ENCODE measurements at regions not wholly inside any gene's neighbourhood (a gene's known extent, or its start where the extent isn't known, plus 50 kb on each side); places are given as distances from the start of the nearest gene placed in this dataset.
A peak's percentile ranks its signal among the peaks of the same experiment; 100 is the strongest.

DNA sequence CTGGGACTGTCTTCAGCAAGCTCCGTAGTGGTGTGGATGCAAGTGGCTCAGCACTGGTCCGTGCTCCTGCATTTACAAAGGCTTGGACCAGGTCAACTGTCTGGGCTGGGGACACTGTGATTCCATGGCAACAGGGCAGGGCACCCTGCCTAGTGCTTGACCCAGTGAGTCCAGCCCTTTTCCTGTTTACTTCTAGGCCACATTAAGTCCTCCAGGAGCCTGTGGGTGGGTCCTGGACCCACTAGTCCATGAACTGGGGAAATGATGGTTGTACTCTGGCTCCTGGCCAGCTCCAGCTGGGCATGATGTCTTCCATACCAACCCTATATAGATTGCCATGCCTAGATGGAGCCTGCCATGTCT lies 152.0 kb downstream of the RPS24 start:
- DNase-seq = no peak

DNA sequence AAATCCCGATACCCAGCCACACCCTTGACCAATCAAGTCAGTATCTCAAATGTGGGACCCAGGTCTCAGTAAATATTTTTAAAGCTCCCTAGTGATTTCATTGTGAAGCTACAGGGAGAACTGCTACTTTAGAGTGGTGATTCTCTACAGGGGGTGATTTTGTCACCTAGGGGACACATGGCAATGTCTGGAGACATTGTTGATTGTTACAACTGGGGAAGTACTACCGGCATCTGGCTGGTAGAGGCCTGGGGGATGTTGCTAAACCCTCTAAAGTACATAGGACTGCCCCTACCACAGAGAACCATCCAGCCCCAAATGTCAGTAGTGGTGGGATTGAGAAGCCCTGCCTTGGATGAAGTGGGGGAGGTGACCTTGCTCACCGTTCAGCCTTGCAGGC lies 152.9 kb downstream of the RPS24 start:
- no peak for DNase-seq

- DNase-seq = no peak
Observed at GRCh38 chr10:78187371-78187770, 153.7 kb downstream of the RPS24 start.

DNA sequence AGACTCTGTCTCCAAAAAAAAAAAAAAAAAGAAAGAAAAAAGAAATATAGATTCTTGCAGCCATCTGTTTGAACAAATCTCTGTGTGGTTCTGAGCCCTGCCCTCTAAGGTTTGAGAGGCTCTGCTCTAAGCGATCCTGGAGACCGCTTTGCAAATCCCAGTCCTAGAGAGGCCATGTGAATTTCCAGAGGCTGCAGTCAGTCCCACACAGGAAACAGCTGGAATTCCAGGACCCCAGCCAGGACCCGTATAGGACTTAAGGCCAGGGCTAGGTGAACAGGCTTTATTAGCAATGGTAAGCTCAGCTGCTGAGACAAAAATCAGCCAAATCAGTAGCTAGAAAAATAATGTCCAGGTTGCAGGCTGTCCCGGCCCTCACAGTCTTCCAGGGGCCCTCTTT lies 154.8 kb downstream of the RPS24 start:
- DNase-seq = no peak

DNA sequence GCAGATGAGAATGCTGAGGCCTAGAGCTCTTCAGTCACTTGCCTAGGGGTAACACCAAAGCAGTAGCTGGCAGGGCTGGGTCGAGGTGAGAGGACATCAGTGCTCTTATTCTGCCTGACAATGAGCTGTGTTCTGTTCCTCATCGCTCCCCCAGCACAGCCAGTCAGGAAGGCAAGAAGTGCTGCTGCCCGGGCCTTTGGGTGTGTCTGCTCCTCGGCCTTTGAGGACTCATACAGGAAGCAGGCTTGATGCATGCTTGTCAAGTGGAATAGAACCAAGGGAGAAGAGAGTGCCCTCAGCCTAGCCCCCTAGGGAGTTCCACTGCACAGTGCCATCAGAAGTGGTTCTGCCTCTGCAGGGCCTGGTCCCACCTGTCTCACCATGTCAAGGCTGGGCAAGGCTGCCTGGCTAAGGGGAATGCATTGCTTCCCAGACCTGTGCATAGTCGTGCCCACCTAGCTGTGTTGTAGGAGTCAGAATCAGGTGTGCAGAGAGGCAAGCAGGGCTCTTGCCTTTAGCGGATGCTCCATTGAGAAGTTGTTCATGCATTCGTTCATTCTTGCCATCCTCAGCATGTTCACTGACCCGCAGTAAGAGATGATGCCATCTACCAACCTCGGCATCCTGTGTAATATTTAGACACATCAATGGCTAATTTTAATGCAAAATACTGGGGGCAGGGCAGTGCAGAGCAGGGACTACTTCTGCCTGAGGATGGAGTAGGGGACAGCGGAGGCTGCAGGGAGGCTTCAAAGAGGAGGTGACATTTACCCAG lies 156.6 kb downstream of the RPS24 start:
- DNase-seq = no peak

GRCh38 chr10:78191301-78191700 lies 157.6 kb downstream of the RPS24 start:
- no peak for DNase-seq

DNA sequence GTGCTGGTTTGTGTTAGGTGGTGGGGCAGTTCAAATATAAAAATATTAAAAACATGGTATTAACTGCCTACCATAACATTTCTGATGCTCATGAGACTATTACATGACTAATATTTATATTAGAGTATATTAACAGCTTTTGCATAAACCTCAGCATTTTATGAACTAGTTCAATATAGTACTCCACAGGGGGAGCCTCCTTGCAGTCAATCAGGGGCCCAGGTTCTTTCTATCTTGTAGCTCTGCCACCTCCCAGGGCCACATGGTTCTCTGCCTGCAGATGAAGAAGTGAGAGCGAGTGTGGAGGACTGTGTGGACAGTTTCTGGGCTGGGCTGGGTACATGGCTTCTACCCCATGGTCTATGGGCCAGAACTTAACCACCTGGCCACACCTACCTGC lies 159.5 kb downstream of the RPS24 start:
- no peak for DNase-seq

GRCh38 chr10:78194050-78194449 lies 160.4 kb downstream of the RPS24 start:
- no peak for DNase-seq

DNA sequence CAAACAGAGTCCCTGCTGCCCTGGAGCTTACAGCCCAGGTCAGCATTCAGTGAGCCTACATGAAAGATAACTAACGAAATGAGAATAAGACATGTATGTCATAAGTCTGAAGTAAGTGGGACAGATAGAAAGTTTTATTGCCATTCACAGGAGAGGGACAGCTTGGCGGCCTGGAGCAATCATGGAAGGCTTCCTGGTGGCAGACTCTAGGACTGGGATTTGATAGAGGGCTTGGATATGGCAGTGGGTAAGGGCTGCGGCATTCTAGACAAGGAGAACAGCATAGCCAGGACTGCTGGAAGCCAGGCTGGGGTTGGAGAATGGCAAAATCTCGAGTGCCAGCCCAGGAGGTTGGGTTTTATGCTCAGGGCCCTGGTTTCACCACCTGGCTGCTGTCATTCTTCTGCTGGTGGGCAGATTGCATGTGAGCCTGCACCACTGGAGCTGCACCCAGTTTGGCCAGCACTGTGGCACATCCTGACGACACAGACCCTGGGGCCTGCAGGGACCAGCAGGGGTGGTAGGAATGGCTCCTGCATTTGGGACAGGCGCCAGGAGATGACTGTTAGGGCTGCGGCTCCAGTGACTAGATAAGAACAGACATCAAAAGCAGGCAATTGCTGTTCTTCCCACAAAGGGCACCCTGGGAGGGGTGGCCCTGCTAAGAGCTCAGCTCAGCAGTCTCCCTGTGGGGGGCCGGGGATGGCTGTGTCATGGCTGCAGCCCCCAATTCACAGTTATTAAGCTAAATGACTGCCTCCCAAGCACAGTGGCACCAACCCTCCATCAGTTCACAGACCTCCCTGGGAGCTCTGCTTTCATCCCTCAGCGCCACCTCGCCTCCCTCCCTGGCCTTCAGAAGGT lies 161.1 kb downstream of the RPS24 start:
- DNase-seq = no peak

DNA sequence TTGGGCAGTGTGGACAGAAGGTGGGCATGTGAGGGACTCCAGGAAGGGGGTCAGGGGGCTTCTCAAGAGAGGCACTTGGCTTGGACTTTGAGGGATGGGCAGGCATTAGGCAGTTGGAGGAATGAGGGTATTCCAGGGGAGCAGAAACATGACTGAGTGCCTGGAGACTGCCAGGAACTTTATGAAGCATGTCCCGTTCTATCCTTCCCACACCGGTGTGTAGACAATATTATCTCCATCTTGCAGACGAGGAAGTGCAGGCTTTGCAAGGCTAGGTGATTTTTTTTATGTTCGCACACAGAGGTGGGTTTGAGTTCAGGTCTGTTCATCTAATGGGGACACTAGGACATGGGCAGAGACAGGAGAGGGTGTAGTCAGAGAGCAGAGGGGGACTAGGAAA lies 162.7 kb downstream of the RPS24 start:
- DNase-seq = no peak

- DNase-seq = no peak
Observed at GRCh38 chr10:78196964-78197363, 163.3 kb downstream of the RPS24 start.

DNA sequence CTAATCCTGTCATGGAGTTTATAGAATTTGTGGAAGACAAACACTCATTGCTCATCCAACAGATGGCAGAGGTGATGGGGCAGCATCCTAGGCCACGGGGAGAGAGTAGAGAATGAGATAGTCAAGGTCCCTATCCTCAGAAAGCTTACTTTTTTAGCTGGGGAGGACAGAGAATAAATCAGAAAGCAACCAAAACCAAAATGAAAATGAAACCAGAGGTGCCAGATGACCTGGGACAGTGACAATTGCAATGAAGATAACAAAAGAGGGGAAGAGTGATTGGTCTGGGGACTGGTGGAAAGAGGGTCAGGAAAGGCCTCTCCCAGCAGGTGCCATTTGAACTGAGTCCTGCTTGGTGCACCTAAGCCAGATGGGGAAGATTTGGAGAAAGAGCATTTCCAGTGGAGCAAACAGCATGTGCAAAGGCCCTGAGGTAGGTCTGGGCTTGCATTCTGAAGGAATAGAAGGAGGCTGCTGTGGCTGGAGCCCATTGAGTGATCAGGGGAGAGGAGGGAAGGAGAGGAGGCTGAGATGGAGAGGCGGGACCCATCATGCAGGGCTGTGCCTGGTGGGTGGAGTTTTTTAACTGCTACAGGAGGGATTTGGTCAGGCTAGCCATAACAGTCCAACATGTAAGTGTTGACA lies 164.1 kb downstream of the RPS24 start:
- DNase-seq = no peak

DNA sequence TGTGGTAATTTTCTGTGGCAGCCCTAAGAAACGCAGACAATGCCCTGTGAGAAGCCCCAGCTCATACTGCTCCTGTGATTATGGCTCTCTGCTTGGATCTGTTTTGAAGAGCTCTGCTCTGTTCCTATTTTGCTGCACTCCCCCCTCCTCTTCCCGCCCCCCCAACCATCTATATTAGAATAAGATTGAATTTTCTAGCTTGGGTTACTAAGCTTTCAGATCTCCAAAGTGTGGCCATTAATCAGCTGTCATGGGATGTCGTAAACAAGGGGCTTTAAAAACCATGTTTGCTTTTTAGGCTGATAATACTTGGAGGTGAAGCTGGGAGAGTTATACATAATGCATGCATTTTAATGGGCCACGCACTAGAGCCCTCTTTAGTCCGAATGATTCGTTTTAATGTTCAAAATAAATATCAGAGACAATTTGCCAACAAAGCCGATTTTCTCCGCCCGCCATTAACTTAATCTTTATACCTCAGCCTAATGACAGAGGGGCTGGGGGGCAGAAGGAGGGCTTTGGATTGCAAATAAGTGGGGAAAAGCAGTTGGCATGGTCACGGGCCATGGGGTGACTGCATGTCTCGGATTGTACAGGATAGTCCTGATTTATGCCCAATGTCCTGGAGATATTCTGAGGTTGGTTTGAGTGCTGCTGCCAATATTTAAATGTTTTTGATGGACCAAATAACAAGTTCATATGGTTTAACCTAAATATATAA lies 165.5 kb downstream of the RPS24 start:
- DNase-seq = no peak

DNA sequence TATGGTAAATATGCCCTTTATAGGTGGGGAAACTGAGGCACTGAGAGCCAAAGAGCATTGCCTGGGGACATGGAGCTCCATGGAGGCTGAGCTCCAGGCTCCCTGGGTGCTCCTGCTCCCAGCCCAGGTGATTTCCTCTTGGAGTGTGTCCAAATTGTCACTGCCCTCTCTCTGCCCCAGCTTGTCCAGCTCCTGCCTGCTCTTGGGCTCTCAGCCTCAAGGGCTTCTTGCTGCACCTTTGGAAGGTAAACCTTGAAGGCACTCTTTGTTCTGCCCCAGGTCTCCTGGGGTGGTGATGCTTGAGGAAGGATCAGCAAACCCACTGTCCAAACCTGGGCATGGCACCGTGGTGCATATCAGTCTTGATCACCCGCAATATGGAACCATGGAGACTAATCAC lies 166.1 kb downstream of the RPS24 start:
- DNase-seq = no peak

- DNase-seq = no peak
Observed at GRCh38 chr10:78200686-78201085, 167.0 kb downstream of the RPS24 start.

- no peak for DNase-seq
Observed at GRCh38 chr10:78202386-78202785, 168.7 kb downstream of the RPS24 start.

- peak; percentile 47 to 55 for DNase-seq
Observed at GRCh38 chr10:78203915-78204818, 170.5 kb downstream of the RPS24 start.

GRCh38 chr10:78205457-78206016 lies 171.9 kb downstream of the RPS24 start:
- no peak for DNase-seq

DNA sequence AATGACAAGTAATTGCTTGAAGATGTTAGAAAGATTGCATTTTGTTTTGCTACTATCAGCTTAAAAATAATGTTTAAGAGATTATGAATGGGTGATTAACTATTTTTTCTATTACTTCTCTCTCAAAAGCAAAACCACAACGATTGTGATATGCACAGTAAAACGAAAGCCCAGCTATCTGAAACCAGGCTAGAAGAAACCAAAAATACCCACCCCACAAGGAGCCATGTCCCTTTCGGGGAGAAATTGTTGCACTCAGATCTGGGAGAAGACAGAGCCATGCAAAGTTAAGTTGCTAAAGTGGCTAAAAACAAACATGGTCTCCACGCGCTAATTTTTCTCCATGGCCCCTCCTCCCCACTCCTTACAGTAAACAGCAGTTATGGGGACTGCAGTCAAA lies 173.6 kb downstream of the RPS24 start:
- DNase-seq = no peak

DNA sequence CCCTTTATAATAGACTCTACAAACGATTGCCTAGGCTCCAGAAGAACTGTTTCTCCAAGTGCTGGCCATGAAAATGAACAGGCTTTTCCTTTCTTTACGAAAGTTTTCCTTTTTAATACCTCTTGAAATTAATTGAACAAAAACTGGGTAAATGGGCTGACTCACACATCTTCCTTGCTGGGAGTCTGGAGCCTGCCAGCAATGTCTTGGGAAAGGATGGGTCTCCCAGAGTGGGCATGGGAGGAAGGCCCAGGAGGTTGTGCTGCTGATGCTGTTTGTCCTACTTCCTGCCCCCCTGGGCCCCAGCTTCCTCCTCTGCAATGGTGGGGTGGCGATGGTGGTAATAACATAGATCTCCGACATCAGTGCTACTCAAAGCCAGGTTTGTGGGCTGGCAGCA lies 174.1 kb downstream of the RPS24 start:
- no peak for DNase-seq

GRCh38 chr10:78209970-78210369 lies 176.3 kb downstream of the RPS24 start:
- DNase-seq = no peak

Data from right lung (tissue), 2 donors.